CD14-positive monocyte (primary cell): ENCODE measurements at regions not wholly inside any gene's neighbourhood (a gene's known extent, or its start where the extent isn't known, plus 50 kb on each side); places are given as distances from the start of the nearest gene placed in this dataset.

ENCODE experiments used
- DNase-seq, 3 donors: peaks; one replicate each; pipeline ENCODE4 v3.0.0-alpha.2; 2011 to 2022
- H2AFZ ChIP-seq: 2 replicates; pipeline ENCODE4 v1.6.0; 2012; ENCODE audit warnings: mild to moderate bottlenecking, low read depth, low read length, inconsistent platforms; ENCODE audit not compliant: insufficient read depth, poor library complexity, severe bottlenecking
- H3K27ac ChIP-seq, 2 donors: 1 replicate in 1 of 2; 2 replicates in 1 of 2; pipeline ENCODE4 v1.5.1; 2012 to 2013; ENCODE audit warnings: low read length in 2 of 2, control low read depth in 1 of 2, inconsistent platforms in 1 of 2, low read depth in 1 of 2, mild to moderate bottlenecking in 1 of 2
- H3K27me3 ChIP-seq, 2 donors: one replicate each; pipeline versions ENCODE4 v1.6.0 to v1.6.1; 2011 to 2013; ENCODE audit warnings: low read length in 2 of 2; ENCODE audit not compliant: control insufficient read depth in 2 of 2, insufficient read depth in 2 of 2
- H3K36me3 ChIP-seq, 2 donors: replicated peaks in 1 of 2; 1 replicate in 1 of 2; 2 replicates in 1 of 2; pipeline versions ENCODE4 v1.5.1 to v1.6.1; 2012 to 2013; ENCODE audit warnings: low read length in 2 of 2, control low read depth in 1 of 2, inconsistent platforms in 1 of 2, mild to moderate bottlenecking in 1 of 2; ENCODE audit not compliant: insufficient read depth in 2 of 2, control insufficient read depth in 1 of 2
- H3K4me1 ChIP-seq, 2 donors: 1 replicate in 1 of 2; 2 replicates in 1 of 2; pipeline versions ENCODE4 v1.5.1 to v1.6.1; 2012 to 2013; ENCODE audit warnings: low read length in 2 of 2, control low read depth in 1 of 2, inconsistent platforms in 1 of 2, mild to moderate bottlenecking in 1 of 2, moderate library complexity in 1 of 2; ENCODE audit not compliant: insufficient read depth in 2 of 2, control insufficient read depth in 1 of 2
- H3K4me2 ChIP-seq: replicated peaks from 2 replicates; pipeline ENCODE3; 2012; ENCODE audit warnings: low read length, moderate library complexity, mild to moderate bottlenecking; ENCODE audit not compliant: poor library complexity, severe bottlenecking; ENCODE audit errors: extremely low read depth
- H3K4me3 ChIP-seq, 3 experiments: fragments of 200-600 bp in 1 of 3; sonication (generic) in 1 of 3; replicated peaks in 1 of 3; 1 replicate in 2 of 3; 2 replicates in 1 of 3; pipeline ENCODE4 v1.5.1; 2011 to 2013; ENCODE audit warnings: low read length in 3 of 3, mild to moderate bottlenecking in 3 of 3, control low read depth in 2 of 3, low read depth in 2 of 3, inconsistent platforms in 1 of 3, moderate library complexity in 1 of 3
- H3K79me2 ChIP-seq: 2 replicates; pipeline ENCODE4 v1.6.0; 2012; ENCODE audit warnings: mild to moderate bottlenecking, control low read depth, inconsistent platforms, low read length, moderate library complexity; ENCODE audit not compliant: insufficient read depth
- H3K9ac ChIP-seq: 2 replicates; pipeline ENCODE4 v1.6.0; 2017; ENCODE audit warnings: low read length, mild to moderate bottlenecking; ENCODE audit not compliant: insufficient read depth, poor library complexity, severe bottlenecking
- H3K9me3 ChIP-seq, 2 donors: replicated peaks in 1 of 2; 1 replicate in 1 of 2; 2 replicates in 1 of 2; pipeline versions ENCODE4 v1.5.1 to v1.6.1; 2012 to 2013; ENCODE audit warnings: low read length in 2 of 2, control low read depth in 1 of 2; ENCODE audit not compliant: control insufficient read depth in 1 of 2, insufficient read depth in 1 of 2
- H4K20me1 ChIP-seq: 2 replicates; pipeline ENCODE4 v1.6.0; 2012; ENCODE audit warnings: mild to moderate bottlenecking, low read length, control low read depth, moderate library complexity; ENCODE audit not compliant: insufficient read depth
- H3K27ac Mint-ChIP-seq, 7 donors: one replicate each; pipeline ENCODE4 v1.8.0; 2020; ENCODE audit warnings: mild to moderate bottlenecking in 7 of 7, mixed read lengths in 7 of 7, moderate library complexity in 6 of 7, inconsistent platforms in 2 of 7
- H3K27me3 Mint-ChIP-seq, 3 donors: one replicate each; pipeline ENCODE4 v1.8.0; 2021 to 2022; ENCODE audit warnings: low read depth in 3 of 3, mild to moderate bottlenecking in 3 of 3, mixed read lengths in 3 of 3, moderate library complexity in 3 of 3, inconsistent platforms in 1 of 3
- H3K36me3 Mint-ChIP-seq, 2 donors: one replicate each; pipeline ENCODE4 v1.8.0; 2020; ENCODE audit warnings: mixed read lengths in 2 of 2, inconsistent platforms in 1 of 2, mild to moderate bottlenecking in 1 of 2
- H3K4me1 Mint-ChIP-seq: one replicate; pipeline ENCODE4 v1.8.0; 2020; ENCODE audit warnings: mild to moderate bottlenecking, mixed read lengths
- H3K4me3 Mint-ChIP-seq, 2 donors: one replicate each; pipeline ENCODE4 v1.8.0; 2020; ENCODE audit warnings: mild to moderate bottlenecking in 2 of 2, mixed read lengths in 2 of 2, moderate library complexity in 1 of 2
- H3K9me3 Mint-ChIP-seq, 7 donors: one replicate each; pipeline ENCODE4 v1.8.0; 2020 to 2022; ENCODE audit warnings: mixed read lengths in 7 of 7, mild to moderate bottlenecking in 6 of 7, moderate library complexity in 6 of 7, inconsistent platforms in 2 of 7
- CTCF ChIP-seq: fragments of 200-600 bp; IDR thresholded peaks from one replicate; pipeline ENCODE4 v1.8.0; 2022; ENCODE audit warnings: antibody characterized with exemption, mild to moderate bottlenecking
- WGBS: methylation state at CpG from one replicate; pipeline ENCODE4 v1.1.5; 2013; ENCODE audit warnings: missing lambda C conversion rate; ENCODE audit not compliant: insufficient coverage; 5-methylcytosine and 5-hydroxymethylcytosine counted together
- intact Hi-C, 2 donors: fragments of 100-400 bp; cut with micrococcal nuclease; formaldehyde crosslinking; loops; one replicate each; pipeline versions ENCODE4 v1.15.0 to v1.15.1; 2023

- H3K9me3 Mint-ChIP-seq = peaks cover 0 to 5% (median 0%) of the 10 kb centered on the region in 7 donors
- WGBS = 78% methylated on average over 2 of the region's 4 CpGs
- TF ChIP-seq CTCF = no peak
- Histone ChIP-seq H3K4me3 (no peak overlapping the region), H4K20me1 (no peaks in the 10 kb centered on the region), H2AFZ (no peak overlapping the region), H3K4me1 (no peaks in the 10 kb centered on the region), H3K27me3 (no peaks in the 10 kb centered on the region), H3K4me2 (no peak overlapping the region), H3K9me3 (no peaks in the 10 kb centered on the region), H3K9ac (no peak overlapping the region), H3K79me2 (no peaks in the 10 kb centered on the region), H3K36me3 (no peaks in the 10 kb centered on the region), H3K27ac (no peak overlapping the region)
- no peaks in the 10 kb centered on the region for H3K4me1 Mint-ChIP-seq
- H3K36me3 Mint-ChIP-seq = no peaks in the 10 kb centered on the region
- H3K4me3 Mint-ChIP-seq = no peak overlapping the region
- no peak for DNase-seq
- H3K27me3 Mint-ChIP-seq = peaks cover 0 to 4% (median 0%) of the 10 kb centered on the region in 3 donors
- no peak overlapping the region for H3K27ac Mint-ChIP-seq
- intact Hi-C loops = no loop called here
Measured at GRCh38 chr15:96186105-96186504, 144.4 kb upstream of the NR2F2 start.

- Histone ChIP-seq H3K27me3 (no peaks in the 10 kb centered on the region), H3K4me1 (no peaks in the 10 kb centered on the region), H3K36me3 (no peaks in the 10 kb centered on the region), H3K9me3 (no peaks in the 10 kb centered on the region), H3K79me2 (no peaks in the 10 kb centered on the region), H3K9ac (no peak overlapping the region), H3K4me3 (no peak overlapping the region), H4K20me1 (no peaks in the 10 kb centered on the region), H3K27ac (no peak overlapping the region), H2AFZ (no peak overlapping the region), H3K4me2 (no peak overlapping the region)
- no peaks in the 10 kb centered on the region for H3K4me1 Mint-ChIP-seq
- no peak for TF ChIP-seq CTCF
- no peak for DNase-seq
- intact Hi-C loops = no loop called here
- peaks cover 0 to 4% (median 0%) of the 10 kb centered on the region in 3 donors for H3K27me3 Mint-ChIP-seq
- no peaks in the 10 kb centered on the region for H3K36me3 Mint-ChIP-seq
- H3K27ac Mint-ChIP-seq = no peak overlapping the region
- peaks cover 0 to 5% (median 0%) of the 10 kb centered on the region in 7 donors for H3K9me3 Mint-ChIP-seq
- 0% methylated on average over 1 of the region's 10 CpGs for WGBS
- H3K4me3 Mint-ChIP-seq = no peak overlapping the region
Measured at GRCh38 chr15:96187341-96188305, 142.9 kb upstream of the NR2F2 start.
